Adrenal gland (tissue), 5 donors: ENCODE measurements at regions not wholly inside any gene's neighbourhood (a gene's known extent, or its start where the extent isn't known, plus 50 kb on each side); places are given as distances from the start of the nearest gene placed in this dataset.

Experiments used
- CTCF ChIP-seq, 6 experiments: fragments of 450-650 bp in 4 of 6; fragments of 200-600 bp in 2 of 6; sonication (generic) in 1 of 6; IDR thresholded peaks; 1 replicate in 5 of 6; 2 replicates in 1 of 6; pipeline versions ENCODE4 v1.5.1 to v1.8.0; 2016 to 2021; ENCODE audit warnings: antibody characterized with exemption in 6 of 6, mild to moderate bottlenecking in 2 of 6, moderate library complexity in 1 of 6
- POLR2A ChIP-seq, 2 donors: fragments of 450-650 bp; IDR thresholded peaks; one replicate each; pipeline ENCODE4 v1.6.1; 2017; ENCODE audit warnings: antibody characterized with exemption in 2 of 2, mild to moderate bottlenecking in 2 of 2, moderate library complexity in 1 of 2
- donor health status: DM: no; HTN: no; CAD: no.

GRCh38 chr12:102551186-102551585, 70.8 kb upstream of the IGF1 start:
- TF ChIP-seq CTCF (IDR thresholded peaks at IDR 0.05) (no peak), POLR2A (IDR thresholded peaks at IDR 0.05) (no peak)
